NCI-H2227 (cell line): ENCODE measurements at regions not wholly inside any gene's neighbourhood (a gene's known extent, or its start where the extent isn't known, plus 50 kb on each side); places are given as distances from the start of the nearest gene placed in this dataset.
"Not testable (repeated sequence)": the region's sequence is repeated elsewhere in the genome, so short reads cannot be mapped to it uniquely, and the experiment has no call there.

Experiments used
- DNase-seq: peaks from one replicate; lab custom pipeline; 2025; ENCODE audit not compliant: unreplicated experiment; lab: John Stamatoyannopoulos, UW

DNA sequence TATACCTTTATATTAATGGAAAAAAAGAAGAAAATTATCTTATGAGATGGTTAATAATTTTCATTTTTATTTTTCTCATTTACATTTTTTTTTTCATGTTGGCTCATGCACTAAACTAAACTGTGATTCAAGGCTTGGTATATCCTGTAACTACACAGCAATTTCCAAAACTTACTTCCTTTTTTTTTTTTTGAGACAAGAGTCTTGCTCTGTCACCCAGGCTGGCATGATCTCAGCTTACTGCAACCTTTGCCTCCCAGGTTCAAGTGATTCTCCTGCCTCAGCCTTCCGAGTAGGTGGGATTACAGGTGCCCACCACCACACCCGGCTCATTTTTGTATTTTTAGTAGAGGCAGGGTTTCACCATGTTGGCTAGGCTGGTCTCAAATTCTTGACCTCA is 224.9 kb upstream of the FANCL start:
- DNase-seq, result not testable (repeated sequence)

DNA sequence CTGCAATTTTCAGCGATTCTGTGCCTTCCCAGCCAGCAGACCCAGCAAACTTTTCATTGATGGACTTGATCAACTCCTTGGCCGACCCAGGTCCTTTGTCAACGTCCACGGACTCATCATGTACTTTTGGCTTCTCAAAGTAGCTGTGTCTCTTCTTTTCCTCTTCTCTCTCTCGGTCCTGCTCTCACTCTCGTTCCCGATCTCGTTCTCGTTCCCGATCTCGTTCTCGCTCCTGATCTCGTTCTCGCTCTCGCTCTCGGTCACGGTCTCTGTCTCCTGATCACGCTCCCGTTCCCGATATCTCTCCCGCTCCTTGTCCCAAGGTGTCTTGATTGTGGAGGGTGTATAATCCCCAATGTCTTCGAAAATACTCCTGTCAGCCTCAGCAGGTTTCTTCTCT is 219.5 kb upstream of the FANCL start:
- no peak for DNase-seq

DNA sequence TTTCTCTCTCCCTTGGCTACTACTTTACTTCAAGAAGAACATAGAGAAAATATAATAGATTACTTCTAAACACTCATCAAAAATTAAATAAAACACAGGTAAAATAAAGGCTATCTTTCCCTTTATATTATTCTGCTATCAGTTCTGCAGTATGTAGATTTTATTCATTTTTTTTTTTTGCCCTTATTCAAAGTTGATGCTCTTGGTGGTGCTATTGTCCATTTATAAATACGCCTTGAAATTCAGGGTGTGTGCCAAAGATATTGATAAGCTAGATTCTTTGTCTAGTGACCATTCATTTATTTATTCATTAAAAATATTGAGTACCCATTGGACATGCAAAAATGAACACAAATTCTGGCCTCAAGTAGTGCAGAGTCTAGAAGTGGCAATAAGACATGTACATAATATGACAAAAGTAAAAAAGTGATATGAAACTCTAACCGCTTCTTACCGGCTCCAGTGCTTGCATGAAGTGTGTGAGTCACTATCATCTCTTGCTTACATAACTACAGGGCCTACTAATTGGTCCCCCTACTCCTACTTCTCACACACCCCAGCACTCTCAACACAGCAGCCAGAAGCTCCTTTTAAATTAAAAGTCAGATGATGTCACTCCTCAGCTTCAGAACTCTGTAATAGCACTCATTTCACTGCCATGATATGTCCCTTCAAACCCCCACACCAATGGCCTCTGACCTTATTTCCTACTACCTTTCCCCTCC is 208.3 kb upstream of the FANCL start:
- DNase-seq, result peak; percentile 10

DNA sequence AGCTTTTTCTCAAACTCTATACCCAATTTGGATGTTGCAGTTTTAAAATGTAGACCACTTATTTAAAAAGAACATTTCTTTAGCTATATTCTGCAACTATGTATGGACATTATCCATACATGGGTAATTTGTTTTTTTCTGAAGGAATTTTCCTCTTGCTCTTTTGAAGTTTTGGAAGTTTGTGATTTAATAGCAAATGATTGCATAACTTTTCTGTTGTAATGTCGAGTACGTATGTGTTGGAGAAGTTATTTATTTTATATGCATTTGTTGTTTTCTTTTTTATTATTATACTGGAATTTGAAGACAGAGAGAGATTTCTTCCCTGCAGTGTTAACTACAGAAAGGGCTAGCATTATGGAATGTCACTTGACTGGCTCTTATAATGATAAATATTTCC is 207.7 kb upstream of the FANCL start:
- DNase-seq, result no peak

DNA sequence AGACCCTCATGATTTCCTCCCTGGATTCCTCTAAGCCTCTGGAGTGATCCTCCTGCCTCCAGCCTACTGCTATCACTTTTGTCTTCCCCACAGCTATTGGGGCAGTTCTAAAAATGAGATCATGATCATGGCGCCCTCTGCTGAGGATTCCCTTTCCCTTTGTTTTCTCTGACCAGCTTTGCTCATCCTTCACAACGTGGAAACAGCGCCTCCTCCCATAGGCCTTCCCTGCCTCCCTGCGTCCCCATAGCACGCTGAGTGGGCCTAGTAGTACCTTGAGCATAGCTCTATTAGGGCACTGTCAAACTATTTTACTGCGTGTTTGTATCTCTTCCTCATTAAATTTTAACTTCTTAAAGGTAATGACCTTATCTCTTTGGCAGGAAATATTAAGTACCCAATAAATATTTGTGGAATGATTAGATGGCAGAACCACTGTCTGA is 207.0 kb upstream of the FANCL start:
- peak; percentile 87 for DNase-seq

DNA sequence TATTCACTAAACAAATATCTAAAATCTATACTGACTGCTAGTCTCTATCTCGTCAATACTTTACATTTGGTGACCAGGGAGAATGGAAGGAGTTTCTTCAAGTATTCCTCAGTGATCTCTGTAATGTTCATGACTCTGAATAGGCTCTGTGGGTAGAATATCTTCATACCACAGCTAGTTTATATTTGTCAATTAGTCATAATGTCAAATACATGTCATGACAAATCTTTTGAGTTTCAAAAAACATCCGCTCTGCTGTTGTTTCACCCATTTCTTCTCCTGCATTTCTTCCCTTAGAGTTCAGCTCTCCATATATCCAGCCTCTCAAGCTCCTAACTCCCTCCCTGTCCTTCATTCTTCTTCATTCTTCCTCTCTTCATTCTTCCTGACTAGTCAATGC is 206.5 kb upstream of the FANCL start:
- no peak for DNase-seq

DNA sequence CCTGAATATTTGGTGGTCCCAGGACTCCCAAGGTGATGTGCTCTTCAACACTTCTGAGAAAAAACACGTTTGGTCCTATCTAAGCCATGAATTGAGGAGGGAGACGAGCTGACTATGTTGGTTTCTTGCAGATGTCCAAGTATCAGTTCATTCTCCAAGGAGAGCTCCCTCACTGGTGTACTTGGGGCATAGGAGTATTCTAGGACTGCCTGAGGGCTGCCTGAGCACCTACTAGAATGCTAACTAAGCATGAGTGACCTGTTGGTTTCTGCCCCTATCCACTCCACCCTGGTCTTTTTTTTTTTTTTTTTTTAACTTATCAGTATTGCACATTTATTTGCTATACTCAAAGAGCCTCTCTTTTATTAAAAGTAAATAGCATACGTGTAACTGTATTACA is 200.5 kb upstream of the FANCL start:
- DNase-seq, result no peak

DNA sequence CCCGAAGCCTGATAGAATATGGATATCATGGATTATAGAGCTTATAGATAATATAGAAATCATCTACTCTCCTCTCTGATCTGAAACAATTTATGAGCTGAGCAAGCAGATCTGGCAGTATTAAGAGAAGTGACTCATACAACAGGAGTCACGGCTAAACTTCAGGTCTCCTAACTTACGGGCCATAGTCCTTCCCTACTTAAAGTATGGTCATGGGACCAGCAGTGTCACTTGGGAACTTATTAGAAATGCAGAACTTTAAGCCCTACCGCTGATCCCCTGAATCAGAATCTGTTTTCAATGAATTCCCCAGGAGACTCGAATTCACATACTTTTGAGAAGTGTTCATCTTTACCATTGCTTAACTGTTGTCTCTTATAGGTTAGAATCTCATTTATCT is 195.7 kb upstream of the FANCL start:
- no peak for DNase-seq

DNA sequence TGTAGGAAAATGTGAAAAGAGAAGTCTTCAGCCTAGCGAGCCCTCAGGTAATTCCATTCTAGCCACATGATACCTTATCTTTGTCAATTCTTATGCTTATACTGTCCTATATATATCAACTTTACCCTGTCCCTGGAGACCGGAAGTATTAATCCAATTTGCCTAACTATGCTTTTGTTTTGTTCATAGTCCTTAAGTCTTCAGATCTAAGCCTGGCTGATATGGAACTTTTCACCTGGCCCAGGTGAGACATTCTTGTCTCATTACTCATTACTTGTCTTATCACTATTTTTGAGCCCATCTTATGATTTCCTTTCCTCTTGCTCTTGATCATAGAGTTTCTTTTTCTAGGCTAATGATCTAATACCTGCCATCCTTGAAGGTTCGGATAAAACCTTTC is 194.1 kb upstream of the FANCL start:
- no peak for DNase-seq

DNA sequence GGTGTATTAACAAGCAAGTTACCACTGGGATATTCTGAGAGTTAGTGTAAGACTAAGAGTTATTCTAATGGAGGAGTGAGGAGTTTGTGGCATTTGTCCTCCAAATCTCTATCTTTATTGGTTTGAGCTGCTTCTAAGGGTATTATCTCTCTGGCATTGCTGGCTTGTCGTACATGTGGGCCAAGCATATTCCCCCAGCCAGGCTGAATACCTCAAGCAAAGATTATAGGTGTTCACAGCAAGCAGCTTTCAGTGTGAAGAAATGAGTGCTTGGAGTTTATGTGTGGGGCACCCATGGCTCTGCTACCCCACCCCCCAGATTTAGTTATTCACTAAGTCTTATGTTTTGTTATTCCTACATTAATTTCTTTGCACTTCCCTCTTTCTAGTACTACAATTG is 193.6 kb upstream of the FANCL start:
- no peak for DNase-seq

DNA sequence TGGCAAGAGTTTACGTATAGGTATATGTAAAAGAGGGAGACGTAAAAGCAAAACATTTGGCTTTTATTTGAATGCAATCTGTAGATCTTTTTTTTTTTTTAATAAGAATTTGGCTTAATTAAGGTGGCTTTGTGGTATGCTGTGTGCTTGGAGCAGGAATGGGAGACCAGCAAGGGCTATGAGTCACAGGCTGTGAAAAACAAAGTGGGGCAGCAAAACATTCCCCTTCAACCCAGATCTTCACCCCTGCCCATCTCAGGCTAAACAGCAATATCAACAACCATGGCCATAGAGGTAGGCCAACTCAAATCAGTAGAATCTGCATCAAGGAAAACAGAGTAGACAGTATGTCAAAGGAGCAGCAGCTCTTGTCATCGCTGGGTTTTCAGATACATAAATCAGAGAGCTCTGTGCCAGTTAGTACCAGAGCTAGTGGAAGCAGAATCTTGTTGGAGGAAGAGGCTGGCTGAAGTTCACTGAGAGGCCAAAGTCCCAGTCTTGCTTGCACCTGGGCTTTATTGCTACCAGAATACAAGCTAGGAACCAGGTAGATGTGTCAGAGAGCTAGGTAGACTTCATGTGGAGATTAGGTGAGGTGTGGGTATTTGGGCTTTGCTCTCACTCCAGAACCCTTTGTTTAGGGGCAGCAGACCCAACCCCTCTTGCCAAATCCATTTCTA is 191.5 kb upstream of the FANCL start:
- no peak for DNase-seq

DNA sequence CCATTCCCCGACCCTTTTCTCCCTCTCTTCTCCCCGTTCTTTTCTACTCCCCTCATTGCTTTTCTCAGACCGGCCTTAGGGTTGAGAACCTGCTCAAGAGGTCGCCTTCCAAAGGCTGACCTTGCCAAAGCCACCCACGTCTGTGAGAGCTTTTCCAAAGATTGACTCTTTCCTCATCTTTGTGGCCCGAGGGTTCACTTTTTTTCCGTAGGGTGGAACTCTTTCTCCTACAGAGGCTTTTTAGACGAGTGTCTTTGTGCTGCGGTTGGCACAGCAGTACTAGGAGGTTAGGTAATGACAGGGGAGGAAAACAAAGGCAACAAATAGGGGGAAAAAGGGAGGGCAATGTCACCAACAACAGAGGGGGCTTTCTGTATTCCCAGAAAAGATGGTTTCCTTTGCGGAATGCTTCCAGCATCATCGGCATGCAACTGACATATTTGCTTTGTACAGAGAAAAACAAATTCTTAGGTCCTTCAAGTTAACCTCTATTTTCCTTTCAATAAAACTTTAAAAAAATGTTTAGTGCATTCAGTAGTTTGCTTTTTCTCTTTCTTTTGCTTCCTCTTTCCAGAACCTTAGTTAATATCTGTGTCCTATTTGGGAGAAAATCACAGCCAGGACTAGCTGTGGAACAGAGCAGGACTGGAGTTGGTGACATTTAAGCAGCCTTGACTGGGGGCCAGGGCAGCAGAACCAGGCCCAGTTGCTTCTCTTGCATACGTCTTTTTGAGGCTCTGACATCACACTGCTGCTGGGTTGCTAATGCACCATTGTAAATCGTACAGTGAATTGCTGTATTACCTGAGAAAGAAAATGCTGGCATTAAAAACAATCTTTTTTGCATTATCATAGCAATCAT is 188.1 kb upstream of the FANCL start:
- DNase-seq, result peak; percentile 63

DNA sequence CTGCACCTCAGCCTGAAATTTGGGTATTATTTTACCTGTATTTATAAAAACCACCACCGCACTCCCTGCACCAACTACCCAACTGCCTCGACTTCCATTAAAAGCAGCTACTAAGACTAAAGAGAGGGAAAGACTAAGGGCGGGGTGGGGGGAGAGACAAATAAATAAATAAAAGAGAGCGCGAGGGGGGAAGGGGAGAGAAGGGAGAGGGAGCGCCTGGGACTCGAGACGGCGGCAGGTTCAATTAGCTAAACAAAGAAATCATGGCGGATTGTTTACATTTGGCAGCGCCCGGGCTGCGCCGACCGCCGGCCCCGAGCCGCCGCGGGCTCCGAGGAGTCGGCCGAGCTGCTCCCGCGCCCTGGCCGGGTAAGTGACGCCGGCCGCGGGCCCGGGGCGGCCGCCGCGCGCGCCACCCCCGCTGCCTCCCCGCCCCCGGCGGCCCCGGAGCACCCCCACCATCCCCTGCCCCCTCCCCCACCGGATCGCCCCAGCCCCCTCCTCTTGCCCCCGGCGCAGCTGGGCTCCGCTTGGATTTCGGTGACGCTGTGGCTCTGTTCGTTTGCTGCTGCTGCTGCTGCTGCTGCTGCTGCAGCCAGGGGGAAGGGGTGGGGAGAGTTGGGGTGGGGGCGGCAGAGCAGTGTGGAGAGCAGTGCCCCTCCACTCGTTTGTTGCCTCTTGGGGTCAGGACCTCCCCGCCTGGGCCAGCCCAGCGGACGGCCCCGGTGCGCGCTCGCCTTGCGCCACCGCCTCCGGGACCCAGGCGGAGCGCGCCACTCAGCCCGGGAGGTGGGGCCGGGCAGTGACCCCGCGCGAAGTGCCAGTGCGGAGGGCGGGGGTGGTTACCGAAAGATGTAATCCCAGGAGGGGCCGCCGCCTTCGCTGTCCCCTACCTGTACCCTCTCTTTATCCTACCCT is 187.2 kb upstream of the FANCL start:
- DNase-seq, result peak; percentile 80

DNA sequence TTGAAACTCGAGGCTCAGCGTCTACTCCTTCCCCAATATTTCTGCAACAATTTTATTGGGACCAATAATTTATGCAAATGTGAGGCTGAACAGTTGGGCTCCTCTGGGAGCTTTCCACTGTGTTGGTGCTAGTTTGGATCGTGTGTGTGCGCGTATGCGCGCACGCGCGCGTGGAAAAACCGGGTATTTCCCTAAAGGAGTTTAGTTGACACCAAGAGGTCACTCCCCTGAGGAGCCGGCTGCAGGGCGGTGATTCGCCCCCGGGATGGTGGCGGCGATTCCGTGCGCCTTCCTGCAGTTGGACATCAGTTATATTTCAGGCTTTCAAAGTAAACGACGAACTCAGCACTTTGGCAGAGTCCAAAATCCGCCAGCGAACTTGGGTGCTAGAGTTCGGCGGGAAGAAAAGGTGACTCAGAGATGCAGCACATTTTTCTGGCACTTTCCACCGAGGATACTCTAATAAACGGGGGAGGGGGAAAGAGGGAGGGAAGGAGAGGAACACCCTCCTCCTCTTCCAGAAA is 186.5 kb upstream of the FANCL start:
- DNase-seq, result peak; percentile 67

DNA sequence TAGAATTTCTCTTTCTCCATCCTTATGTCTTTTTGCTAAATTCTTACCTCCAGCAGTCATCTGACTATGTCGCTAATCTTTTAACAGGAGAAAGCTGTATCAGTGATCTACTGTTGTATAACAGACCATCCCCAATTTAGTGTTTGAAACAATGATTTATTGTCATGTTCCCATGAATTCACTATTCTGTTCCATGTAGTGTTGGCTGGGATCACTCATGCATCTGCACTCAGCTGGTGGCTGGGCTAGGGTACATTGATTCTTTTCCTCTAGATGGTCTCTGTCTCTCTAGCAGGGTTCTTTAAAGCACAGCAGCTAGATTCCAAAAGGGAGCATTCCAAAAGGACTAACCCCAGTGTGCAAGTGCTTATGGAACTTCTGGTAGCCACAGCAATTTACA is 184.2 kb upstream of the FANCL start:
- no peak for DNase-seq

DNA sequence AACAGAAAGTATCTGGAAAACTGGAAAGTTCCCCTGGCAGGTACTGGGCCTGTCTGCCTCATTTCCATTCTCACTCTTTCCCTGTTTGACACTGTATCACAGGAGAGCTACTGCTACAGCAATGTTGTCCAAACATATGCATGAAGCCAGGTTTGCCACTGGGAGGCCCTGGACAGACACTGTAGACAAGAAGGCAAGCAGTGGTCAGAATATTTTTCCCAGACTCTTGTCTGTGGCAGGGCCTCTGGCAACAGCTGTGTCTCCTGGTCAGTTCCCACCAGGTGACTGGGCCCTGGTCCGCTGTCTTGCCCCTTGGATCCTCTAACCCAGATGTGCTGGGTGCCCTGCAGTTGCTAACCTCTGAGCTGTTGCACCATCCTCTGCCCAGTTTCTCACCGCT is 178.9 kb upstream of the FANCL start:
- no peak for DNase-seq

DNA sequence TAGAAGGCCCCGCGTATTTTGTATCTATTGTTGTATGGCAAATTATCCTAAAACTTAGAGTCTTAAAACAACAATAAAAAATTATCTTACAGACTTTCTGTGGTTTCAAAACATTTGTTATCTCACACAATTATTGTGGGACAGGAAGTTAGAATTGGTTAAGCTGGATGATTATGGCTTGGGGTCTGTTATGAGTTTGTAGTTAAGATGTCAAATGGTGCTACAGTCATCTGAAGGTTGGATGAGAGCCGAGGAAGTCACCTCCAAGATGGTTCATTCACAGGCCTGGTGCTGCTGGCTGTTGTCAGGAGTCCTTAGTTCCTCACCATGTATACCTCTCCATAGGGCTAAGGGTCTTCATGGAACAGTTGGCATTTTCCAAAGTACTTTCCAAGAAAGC is 175.6 kb upstream of the FANCL start:
- DNase-seq, result no peak

DNA sequence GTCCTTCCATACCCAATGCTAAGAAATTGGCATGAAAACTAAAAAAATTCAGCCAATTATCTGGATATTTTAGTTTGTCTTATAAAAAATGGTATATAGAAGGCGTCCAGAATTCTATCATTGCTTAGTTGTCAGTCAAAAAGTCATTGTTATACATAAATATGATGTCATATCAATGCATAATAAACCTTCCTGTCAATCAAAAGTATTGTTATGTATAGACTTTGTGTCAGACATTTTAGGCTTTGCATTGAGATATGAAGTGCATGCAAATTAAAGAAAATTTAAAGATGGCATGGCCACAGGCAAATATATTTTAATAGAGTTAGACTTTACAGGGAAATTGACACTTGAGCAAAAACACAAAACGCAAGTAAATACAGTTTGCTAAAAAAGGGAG is 173.4 kb upstream of the FANCL start:
- no peak for DNase-seq

DNA sequence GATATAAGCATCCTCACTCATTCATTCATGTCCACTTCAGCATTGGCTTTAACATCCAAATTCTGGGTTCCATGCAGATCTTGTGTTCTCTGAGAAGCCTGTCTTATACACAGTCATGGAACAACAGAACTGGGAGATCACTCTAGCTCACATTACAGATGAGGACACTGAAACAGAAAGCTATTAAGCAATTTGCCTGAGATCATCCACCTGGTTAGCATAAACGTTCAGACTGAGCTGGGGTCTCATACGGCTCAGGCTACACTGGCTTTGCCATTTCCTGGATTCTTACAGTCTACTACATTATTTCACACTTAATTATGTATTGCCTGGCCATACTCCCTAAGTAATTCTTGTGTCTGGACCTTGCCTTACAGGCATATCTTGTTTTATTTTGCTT is 169.4 kb upstream of the FANCL start:
- DNase-seq, result no peak

DNA sequence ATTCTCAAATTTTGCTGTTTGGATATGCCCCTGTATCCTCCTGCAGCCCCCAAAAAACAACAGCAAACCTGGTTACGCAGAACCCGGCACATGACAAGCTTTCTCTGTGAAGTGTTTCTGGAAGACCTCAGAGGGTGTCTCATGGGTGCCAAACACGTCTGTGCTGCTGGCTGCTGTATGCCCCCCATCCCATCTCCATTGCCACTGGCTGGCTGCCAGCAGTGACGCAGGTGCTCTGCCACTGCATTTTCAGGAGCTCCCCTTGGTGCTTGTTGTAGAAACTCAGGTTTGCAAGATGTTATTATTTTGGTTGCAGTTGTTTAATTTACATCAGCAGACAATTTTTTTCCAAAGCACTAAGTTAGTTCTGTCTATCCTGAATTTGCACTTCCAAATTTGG is 166.4 kb upstream of the FANCL start:
- no peak for DNase-seq

DNA sequence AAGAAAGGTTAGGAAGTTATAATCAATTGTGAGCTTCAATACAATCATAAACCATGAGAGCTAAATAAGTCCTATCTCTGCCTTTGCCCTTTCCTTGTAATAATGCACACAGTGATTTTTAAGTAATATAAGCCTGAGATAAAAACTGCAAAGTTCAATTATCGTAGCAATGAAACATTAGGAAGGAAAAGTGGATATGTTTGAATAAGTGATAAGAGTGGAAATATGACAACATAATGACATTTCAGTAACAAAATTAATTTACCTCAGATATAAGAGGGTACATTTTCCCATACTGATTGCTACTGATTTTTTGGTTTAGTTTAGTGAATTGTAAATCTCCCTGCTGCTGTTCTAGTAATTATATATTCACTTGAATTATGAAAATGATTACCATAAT is 164.2 kb upstream of the FANCL start:
- DNase-seq, result no peak
